ENCODE measurements at regions not wholly inside any gene's neighbourhood (a gene's known extent, or its start where the extent isn't known, plus 50 kb on each side); places are given as distances from the start of the nearest gene placed in this dataset.

GRCh38 chr11:81104051-81104450 lies 1629.6 kb downstream of the FAM181B start:
- TF ChIP-seq, protein P1, sequence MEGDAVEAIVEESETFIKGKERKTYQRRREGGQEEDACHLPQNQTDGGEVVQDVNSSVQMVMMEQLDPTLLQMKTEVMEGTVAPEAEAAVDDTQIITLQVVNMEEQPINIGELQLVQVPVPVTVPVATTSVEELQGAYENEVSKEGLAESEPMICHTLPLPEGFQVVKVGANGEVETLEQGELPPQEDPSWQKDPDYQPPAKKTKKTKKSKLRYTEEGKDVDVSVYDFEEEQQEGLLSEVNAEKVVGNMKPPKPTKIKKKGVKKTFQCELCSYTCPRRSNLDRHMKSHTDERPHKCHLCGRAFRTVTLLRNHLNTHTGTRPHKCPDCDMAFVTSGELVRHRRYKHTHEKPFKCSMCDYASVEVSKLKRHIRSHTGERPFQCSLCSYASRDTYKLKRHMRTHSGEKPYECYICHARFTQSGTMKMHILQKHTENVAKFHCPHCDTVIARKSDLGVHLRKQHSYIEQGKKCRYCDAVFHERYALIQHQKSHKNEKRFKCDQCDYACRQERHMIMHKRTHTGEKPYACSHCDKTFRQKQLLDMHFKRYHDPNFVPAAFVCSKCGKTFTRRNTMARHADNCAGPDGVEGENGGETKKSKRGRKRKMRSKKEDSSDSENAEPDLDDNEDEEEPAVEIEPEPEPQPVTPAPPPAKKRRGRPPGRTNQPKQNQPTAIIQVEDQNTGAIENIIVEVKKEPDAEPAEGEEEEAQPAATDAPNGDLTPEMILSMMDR (conservative IDR thresholded peaks at IDR 0.05; ENCODE audit: low read length), result no peak
- TF ChIP-seq EZH2phosphoT487 (IDR thresholded peaks at IDR 0.05; ENCODE audit: borderline replicate concordance, low read depth, low read length), result no peak
